ENCODE measurements at regions not wholly inside any gene's neighbourhood (a gene's known extent, or its start where the extent isn't known, plus 50 kb on each side); places are given as distances from the start of the nearest gene placed in this dataset.
A peak's percentile ranks its signal among the peaks of the same experiment; 100 is the strongest.

GRCh38 chr1:221636096-221636495, 105.8 kb downstream of the DUSP10 start:
- no peak for DNase-seq

GRCh38 chr1:221636967-221637366, 104.9 kb downstream of the DUSP10 start:
- no peak for DNase-seq

GRCh38 chr1:221637641-221638041, 104.2 kb downstream of the DUSP10 start:
- DNase-seq: peak in 1 of 14 donors; percentile 5

GRCh38 chr1:221638595-221638994, 103.3 kb downstream of the DUSP10 start:
- DNase-seq: no peak

GRCh38 chr1:221641811-221642210, 100.1 kb downstream of the DUSP10 start:
- DNase-seq: no peak

- DNase-seq: no peak
Measured at GRCh38 chr1:221643404-221644144, 98.3 kb downstream of the DUSP10 start.

GRCh38 chr1:221644145-221644448, 97.8 kb downstream of the DUSP10 start:
- DNase-seq: no peak

- no peak for DNase-seq
Measured at GRCh38 chr1:221644663-221645258, 97.1 kb downstream of the DUSP10 start.

GRCh38 chr1:221648201-221648600, 93.7 kb downstream of the DUSP10 start:
- DNase-seq: no peak

Measured in C1 segment of cervical spinal cord (tissue), 14 donors.